ENCODE measurements at regions not wholly inside any gene's neighbourhood (a gene's known extent, or its start where the extent isn't known, plus 50 kb on each side); places are given as distances from the start of the nearest gene placed in this dataset.

- DNase-seq (ENCODE audit: low spot score) = no peak
- no peaks in the 10 kb centered on the region for H3K27me3 ChIP-seq
- TF ChIP-seq CTCF (IDR thresholded peaks at IDR 0.05) = no peak
- H3K9me3 ChIP-seq = no peaks in the 10 kb centered on the region
- no peak overlapping the region for H3K4me3 ChIP-seq
- H3K4me1 ChIP-seq = no peaks in the 10 kb centered on the region
- H3K27ac ChIP-seq = no peak overlapping the region
- H3K36me3 ChIP-seq = no peaks in the 10 kb centered on the region
Observed at GRCh38 chr4:137961051-137961438, 281.1 kb downstream of the SLC7A11 start.

GRCh38 chr4:137960371-137961050, 281.6 kb downstream of the SLC7A11 start:
- Histone ChIP-seq H3K27ac (no peak overlapping the region), H3K36me3 (no peaks in the 10 kb centered on the region), H3K27me3 (no peaks in the 10 kb centered on the region), H3K9me3 (no peaks in the 10 kb centered on the region), H3K4me1 (no peaks in the 10 kb centered on the region), H3K4me3 (no peak overlapping the region)
- no peak for DNase-seq (ENCODE audit: low spot score)
- TF ChIP-seq CTCF (IDR thresholded peaks at IDR 0.05) = no peak

GRCh38 chr4:137957806-137958205, 284.3 kb downstream of the SLC7A11 start:
- no peak overlapping the region for H3K27ac ChIP-seq
- H3K36me3 ChIP-seq = no peaks in the 10 kb centered on the region
- no peak overlapping the region for H3K4me3 ChIP-seq
- no peaks in the 10 kb centered on the region for H3K4me1 ChIP-seq
- DNase-seq (ENCODE audit: low spot score) = no peak
- no peaks in the 10 kb centered on the region for H3K27me3 ChIP-seq
- H3K9me3 ChIP-seq = no peaks in the 10 kb centered on the region
- no peak for TF ChIP-seq CTCF (IDR thresholded peaks at IDR 0.05)

GRCh38 chr4:137956256-137956655, 285.9 kb downstream of the SLC7A11 start:
- TF ChIP-seq CTCF (IDR thresholded peaks at IDR 0.05) = no peak

GRCh38 chr4:137955595-137955994, 286.6 kb downstream of the SLC7A11 start:
- TF ChIP-seq CTCF (IDR thresholded peaks at IDR 0.05) = no peak
- no peak overlapping the region for H3K27ac ChIP-seq
- DNase-seq (ENCODE audit: low spot score) = no peak

More at GRCh38 chr4:137956256-137956655, 285.9 kb downstream of the SLC7A11 start:
- no peaks in the 10 kb centered on the region for H3K4me1 ChIP-seq
- DNase-seq (ENCODE audit: low spot score) = no peak
- H3K36me3 ChIP-seq = no peaks in the 10 kb centered on the region
- H3K4me3 ChIP-seq = no peak overlapping the region
- no peak overlapping the region for H3K27ac ChIP-seq
- H3K9me3 ChIP-seq = no peaks in the 10 kb centered on the region
- H3K27me3 ChIP-seq = no peaks in the 10 kb centered on the region

GRCh38 chr4:137952116-137952515, 290.0 kb downstream of the SLC7A11 start:
- H3K36me3 ChIP-seq = no peaks in the 10 kb centered on the region
- no peak for TF ChIP-seq CTCF (IDR thresholded peaks at IDR 0.05)

More at GRCh38 chr4:137955595-137955994, 286.6 kb downstream of the SLC7A11 start:
- Histone ChIP-seq H3K4me3 (no peak overlapping the region), H3K4me1 (no peaks in the 10 kb centered on the region), H3K36me3 (no peaks in the 10 kb centered on the region), H3K27me3 (no peaks in the 10 kb centered on the region), H3K9me3 (no peaks in the 10 kb centered on the region)

More at GRCh38 chr4:137952116-137952515, 290.0 kb downstream of the SLC7A11 start:
- Histone ChIP-seq H3K27me3 (no peaks in the 10 kb centered on the region), H3K4me1 (no peaks in the 10 kb centered on the region), H3K9me3 (no peaks in the 10 kb centered on the region), H3K4me3 (no peak overlapping the region), H3K27ac (no peak overlapping the region)
- DNase-seq (ENCODE audit: low spot score) = no peak
